Astrocyte (in vitro differentiated cells and primary cell): ENCODE measurements at regions not wholly inside any gene's neighbourhood (a gene's known extent, or its start where the extent isn't known, plus 50 kb on each side); places are given as distances from the start of the nearest gene placed in this dataset.

Source experiments
- DNase-seq: peaks from one replicate; pipeline ENCODE4 v3.0.0-alpha.2; 2010; ENCODE audit warnings: low read depth
- FAIRE-seq: peaks from 2 replicates; lab custom pipeline; 2011; peaks lifted over from hg19 to GRCh38; lab: Jason Lieb, UNC
- H2AFZ ChIP-seq: 2 replicates; pipeline ENCODE4 v1.6.0; 2012; ENCODE audit warnings: low read depth, low read length, inconsistent platforms
- H3K27ac ChIP-seq: 2 replicates; pipeline ENCODE4 v1.5.1; 2011; ENCODE audit warnings: low read depth, low read length, inconsistent platforms
- H3K27me3 ChIP-seq: 2 replicates; pipeline ENCODE4 v1.6.0; 2011; ENCODE audit warnings: low read length, inconsistent platforms; ENCODE audit not compliant: insufficient read depth
- H3K36me3 ChIP-seq: 2 replicates; pipeline ENCODE4 v1.5.1; 2011; ENCODE audit warnings: low read length, inconsistent platforms; ENCODE audit not compliant: insufficient read depth
- H3K4me1 ChIP-seq: 2 replicates; pipeline ENCODE4 v1.5.1; 2011; ENCODE audit warnings: low read length, inconsistent platforms; ENCODE audit not compliant: insufficient read depth
- H3K4me2 ChIP-seq: 2 replicates; pipeline ENCODE4 v1.6.0; 2012; ENCODE audit warnings: low read length, inconsistent platforms
- H3K4me3 ChIP-seq: 2 replicates; pipeline ENCODE4 v1.5.1; 2011; ENCODE audit warnings: low read depth, mild to moderate bottlenecking, low read length, inconsistent platforms; ENCODE audit not compliant: insufficient read depth
- H3K79me2 ChIP-seq: 2 replicates; pipeline ENCODE4 v1.6.0; 2012; ENCODE audit warnings: mild to moderate bottlenecking, low read length, inconsistent platforms; ENCODE audit not compliant: insufficient read depth
- H3K9ac ChIP-seq: 2 replicates; pipeline ENCODE4 v1.6.0; 2012; ENCODE audit warnings: mild to moderate bottlenecking, low read length, inconsistent platforms
- H3K9me3 ChIP-seq: 2 replicates; pipeline ENCODE4 v1.5.1; 2012; ENCODE audit warnings: low read depth, mild to moderate bottlenecking, low read length, inconsistent platforms; ENCODE audit not compliant: insufficient read depth
- H4K20me1 ChIP-seq: 2 replicates; pipeline ENCODE4 v1.6.0; 2012; ENCODE audit warnings: low read length, inconsistent platforms; ENCODE audit not compliant: insufficient read depth
- H3K27ac Mint-ChIP-seq: one replicate; pipeline ENCODE4 v1.8.0; 2021; ENCODE audit warnings: mild to moderate bottlenecking, mixed read lengths; ENCODE audit not compliant: unreplicated experiment
- H3K27me3 Mint-ChIP-seq: one replicate; pipeline ENCODE4 v1.8.0; 2021; ENCODE audit warnings: low read depth, mixed read lengths; ENCODE audit not compliant: unreplicated experiment
- H3K36me3 Mint-ChIP-seq: one replicate; pipeline ENCODE4 v1.8.0; 2021; ENCODE audit warnings: low read depth, mixed read lengths; ENCODE audit not compliant: unreplicated experiment
- H3K4me1 Mint-ChIP-seq: one replicate; pipeline ENCODE4 v1.8.0; 2021; ENCODE audit warnings: low read depth, mixed read lengths; ENCODE audit not compliant: unreplicated experiment
- H3K4me3 Mint-ChIP-seq: one replicate; pipeline ENCODE4 v1.8.0; 2021; ENCODE audit warnings: mild to moderate bottlenecking, moderate library complexity, mixed read lengths; ENCODE audit not compliant: unreplicated experiment
- H3K9me3 Mint-ChIP-seq: one replicate; pipeline ENCODE4 v1.8.0; 2021; ENCODE audit warnings: mild to moderate bottlenecking, mixed read lengths; ENCODE audit not compliant: unreplicated experiment
- CTCF ChIP-seq: IDR thresholded peaks from 2 replicates; pipeline ENCODE4 v1.5.1; 2011; ENCODE audit warnings: low read depth, mild to moderate bottlenecking, inconsistent platforms, low read length, moderate library complexity; ENCODE audit not compliant: insufficient read depth
- EZH2 ChIP-seq: IDR thresholded peaks from 2 replicates; pipeline ENCODE4 v1.6.1; 2012; ENCODE audit warnings: mild to moderate bottlenecking, low read length, inconsistent platforms; ENCODE audit not compliant: insufficient read depth

- no peak overlapping the region for H3K4me3 ChIP-seq
- H3K9me3 ChIP-seq, result no peaks in the 10 kb centered on the region
- H3K4me1 ChIP-seq, result no peaks in the 10 kb centered on the region
- no peak overlapping the region for H3K27ac ChIP-seq
- H3K4me2 ChIP-seq, result no peak overlapping the region
- Mint-ChIP-seq H3K27ac (no peak overlapping the region), H3K4me3 (no peak overlapping the region), H3K9me3 (no peaks in the 10 kb centered on the region), H3K4me1 (peaks cover 3% of the 10 kb centered on the region), H3K27me3 (no peaks in the 10 kb centered on the region), H3K36me3 (no peaks in the 10 kb centered on the region)
- no peak for DNase-seq
- FAIRE-seq, result no peak
- TF ChIP-seq EZH2 (no peak), CTCF (peak; percentile 51)
- H3K9ac ChIP-seq, result no peak overlapping the region
- H3K79me2 ChIP-seq, result no peaks in the 10 kb centered on the region
- no peaks in the 10 kb centered on the region for H3K27me3 ChIP-seq
- H2AFZ ChIP-seq, result no peak overlapping the region
- no peaks in the 10 kb centered on the region for H4K20me1 ChIP-seq
- no peaks in the 10 kb centered on the region for H3K36me3 ChIP-seq
Observed at GRCh38 chr17:71460943-71461342, 659.9 kb upstream of the SOX9 start.

- Mint-ChIP-seq H3K4me1 (peaks cover 3% of the 10 kb centered on the region), H3K27me3 (peaks cover under 1% of the 10 kb centered on the region), H3K9me3 (peaks cover under 1% of the 10 kb centered on the region), H3K4me3 (no peak overlapping the region), H3K36me3 (no peaks in the 10 kb centered on the region), H3K27ac (no peak overlapping the region)
- no peaks in the 10 kb centered on the region for H4K20me1 ChIP-seq
- FAIRE-seq (no peak), DNase-seq (no peak)
- H3K4me2 ChIP-seq, result no peak overlapping the region
- H3K79me2 ChIP-seq, result no peaks in the 10 kb centered on the region
- no peak overlapping the region for H2AFZ ChIP-seq
- no peak overlapping the region for H3K4me3 ChIP-seq
- H3K27ac ChIP-seq, result no peak overlapping the region
- no peaks in the 10 kb centered on the region for H3K36me3 ChIP-seq
- no peak overlapping the region for H3K9ac ChIP-seq
- no peak for TF ChIP-seq EZH2
- TF ChIP-seq CTCF, result no peak
- H3K9me3 ChIP-seq, result no peaks in the 10 kb centered on the region
- no peaks in the 10 kb centered on the region for H3K27me3 ChIP-seq
- no peaks in the 10 kb centered on the region for H3K4me1 ChIP-seq
Observed at GRCh38 chr17:71461498-71462169, 659.2 kb upstream of the SOX9 start.

- no peaks in the 10 kb centered on the region for H3K79me2 ChIP-seq
- no peak overlapping the region for H3K27ac Mint-ChIP-seq
Observed at GRCh38 chr17:71464241-71464640, 656.6 kb upstream of the SOX9 start.

More at GRCh38 chr17:71464241-71464640, 656.6 kb upstream of the SOX9 start:
- FAIRE-seq, result no peak
- TF ChIP-seq CTCF (no peak), EZH2 (no peak)
- Histone ChIP-seq H3K36me3 (no peaks in the 10 kb centered on the region), H3K4me1 (no peaks in the 10 kb centered on the region), H3K4me3 (no peak overlapping the region), H3K9ac (no peak overlapping the region), H3K27ac (no peak overlapping the region), H3K9me3 (no peaks in the 10 kb centered on the region), H3K4me2 (no peak overlapping the region), H4K20me1 (no peaks in the 10 kb centered on the region), H3K27me3 (no peaks in the 10 kb centered on the region), H2AFZ (no peak overlapping the region)
- Mint-ChIP-seq H3K4me3 (no peak overlapping the region), H3K27me3 (peaks cover 2% of the 10 kb centered on the region), H3K9me3 (peaks cover 2% of the 10 kb centered on the region), H3K4me1 (no peaks in the 10 kb centered on the region), H3K36me3 (no peaks in the 10 kb centered on the region)
- DNase-seq, result peak; percentile 39
